Activated naive CD8-positive, alpha-beta T cell treated with anti-CD3 and anti-CD28 coated beads for 36 hours (primary cell): ENCODE measurements at regions not wholly inside any gene's neighbourhood (a gene's known extent, or its start where the extent isn't known, plus 50 kb on each side); places are given as distances from the start of the nearest gene placed in this dataset.

Source experiments
- DNase-seq: peaks from one replicate; pipeline ENCODE4 v3.0.0; 2021
- H3K27ac Mint-ChIP-seq: one replicate; pipeline ENCODE4 v1.8.0; 2022; ENCODE audit warnings: mild to moderate bottlenecking, moderate library complexity, mixed read lengths
- H3K27me3 Mint-ChIP-seq: one replicate; pipeline ENCODE4 v1.8.0; 2022; ENCODE audit warnings: mild to moderate bottlenecking, mixed read lengths
- H3K36me3 Mint-ChIP-seq: one replicate; pipeline ENCODE4 v1.8.0; 2021; ENCODE audit warnings: mild to moderate bottlenecking, mixed read lengths
- H3K4me1 Mint-ChIP-seq: one replicate; pipeline ENCODE4 v1.8.0; 2021; ENCODE audit warnings: mixed read lengths
- H3K4me3 Mint-ChIP-seq: one replicate; pipeline ENCODE4 v1.8.0; 2022; ENCODE audit warnings: mild to moderate bottlenecking, moderate library complexity, mixed read lengths
- H3K9me3 Mint-ChIP-seq: one replicate; pipeline ENCODE4 v1.8.0; 2022; ENCODE audit warnings: mixed read lengths

GRCh38 chr6:144886682-144887081 lies 601.5 kb downstream of the UTRN start:
- Mint-ChIP-seq H3K27ac (no peak overlapping the region), H3K27me3 (no peaks in the 10 kb centered on the region), H3K36me3 (peaks cover 2% of the 10 kb centered on the region), H3K4me1 (no peaks in the 10 kb centered on the region), H3K9me3 (no peaks in the 10 kb centered on the region), H3K4me3 (no peak overlapping the region)
- DNase-seq: no peak

- H3K36me3 Mint-ChIP-seq: peaks cover 2% of the 10 kb centered on the region
- H3K27me3 Mint-ChIP-seq: no peaks in the 10 kb centered on the region
- no peak overlapping the region for H3K27ac Mint-ChIP-seq
- no peaks in the 10 kb centered on the region for H3K9me3 Mint-ChIP-seq
- no peaks in the 10 kb centered on the region for H3K4me1 Mint-ChIP-seq
- DNase-seq: no peak
- no peak overlapping the region for H3K4me3 Mint-ChIP-seq
Observed at GRCh38 chr6:144888621-144889020, 603.5 kb downstream of the UTRN start.

- H3K4me3 Mint-ChIP-seq: no peak overlapping the region
- DNase-seq: no peak
- no peaks in the 10 kb centered on the region for H3K9me3 Mint-ChIP-seq
- H3K27ac Mint-ChIP-seq: no peak overlapping the region
- no peaks in the 10 kb centered on the region for H3K27me3 Mint-ChIP-seq
- H3K36me3 Mint-ChIP-seq: no peaks in the 10 kb centered on the region
- peaks cover 3% of the 10 kb centered on the region for H3K4me1 Mint-ChIP-seq
Observed at GRCh38 chr6:144893680-144894151, 608.6 kb downstream of the UTRN start.

GRCh38 chr6:144894240-144894639 lies 609.1 kb downstream of the UTRN start:
- Mint-ChIP-seq H3K27me3 (no peaks in the 10 kb centered on the region), H3K27ac (no peak overlapping the region), H3K36me3 (no peaks in the 10 kb centered on the region)

GRCh38 chr6:144895313-144896278 lies 610.5 kb downstream of the UTRN start:
- no peaks in the 10 kb centered on the region for H3K27me3 Mint-ChIP-seq
- no peak for DNase-seq
- no peak overlapping the region for H3K27ac Mint-ChIP-seq
- H3K36me3 Mint-ChIP-seq: no peaks in the 10 kb centered on the region
- H3K9me3 Mint-ChIP-seq: no peaks in the 10 kb centered on the region
- H3K4me1 Mint-ChIP-seq: peaks cover 3% of the 10 kb centered on the region
- no peak overlapping the region for H3K4me3 Mint-ChIP-seq

More at GRCh38 chr6:144894240-144894639, 609.1 kb downstream of the UTRN start:
- Mint-ChIP-seq H3K4me1 (peaks cover 3% of the 10 kb centered on the region), H3K4me3 (no peak overlapping the region), H3K9me3 (no peaks in the 10 kb centered on the region)
- DNase-seq: no peak

- Mint-ChIP-seq H3K27ac (no peak overlapping the region), H3K4me3 (no peak overlapping the region), H3K4me1 (peaks cover 3% of the 10 kb centered on the region), H3K9me3 (peaks cover under 1% of the 10 kb centered on the region), H3K36me3 (no peaks in the 10 kb centered on the region), H3K27me3 (no peaks in the 10 kb centered on the region)
- DNase-seq: no peak
Observed at GRCh38 chr6:144896289-144896688, 611.2 kb downstream of the UTRN start.

- H3K4me3 Mint-ChIP-seq: no peak overlapping the region
- peaks cover 3% of the 10 kb centered on the region for H3K4me1 Mint-ChIP-seq
- H3K9me3 Mint-ChIP-seq: peaks cover 3% of the 10 kb centered on the region
- H3K27ac Mint-ChIP-seq: no peak overlapping the region
- no peak for DNase-seq
- no peaks in the 10 kb centered on the region for H3K36me3 Mint-ChIP-seq
- H3K27me3 Mint-ChIP-seq: no peaks in the 10 kb centered on the region
Observed at GRCh38 chr6:144896871-144897270, 611.7 kb downstream of the UTRN start.

GRCh38 chr6:144897441-144897921 lies 612.3 kb downstream of the UTRN start:
- no peaks in the 10 kb centered on the region for H3K36me3 Mint-ChIP-seq
- H3K27ac Mint-ChIP-seq: no peak overlapping the region
- H3K27me3 Mint-ChIP-seq: no peaks in the 10 kb centered on the region
- peaks cover 7% of the 10 kb centered on the region for H3K9me3 Mint-ChIP-seq
- peaks cover 3% of the 10 kb centered on the region for H3K4me1 Mint-ChIP-seq
- DNase-seq: no peak
- H3K4me3 Mint-ChIP-seq: no peak overlapping the region

- Mint-ChIP-seq H3K27ac (no peak overlapping the region), H3K4me3 (no peak overlapping the region), H3K9me3 (peaks cover 13% of the 10 kb centered on the region), H3K27me3 (no peaks in the 10 kb centered on the region), H3K4me1 (peaks cover 3% of the 10 kb centered on the region), H3K36me3 (peaks cover 2% of the 10 kb centered on the region)
- DNase-seq: no peak
Observed at GRCh38 chr6:144898052-144898689, 613.0 kb downstream of the UTRN start.

- H3K27ac Mint-ChIP-seq: no peak overlapping the region
- no peaks in the 10 kb centered on the region for H3K27me3 Mint-ChIP-seq
- peaks cover 13% of the 10 kb centered on the region for H3K9me3 Mint-ChIP-seq
- peaks cover 3% of the 10 kb centered on the region for H3K4me1 Mint-ChIP-seq
- H3K4me3 Mint-ChIP-seq: no peak overlapping the region
- DNase-seq: no peak
- H3K36me3 Mint-ChIP-seq: peaks cover 2% of the 10 kb centered on the region
Observed at GRCh38 chr6:144898741-144899140, 613.6 kb downstream of the UTRN start.

GRCh38 chr6:144899161-144899560 lies 614.0 kb downstream of the UTRN start:
- Mint-ChIP-seq H3K4me1 (peaks cover 3% of the 10 kb centered on the region), H3K9me3 (peaks cover 13% of the 10 kb centered on the region), H3K27ac (no peak overlapping the region)

GRCh38 chr6:144901412-144901811 lies 616.3 kb downstream of the UTRN start:
- DNase-seq: no peak
- Mint-ChIP-seq H3K36me3 (peaks cover 2% of the 10 kb centered on the region), H3K4me3 (no peak overlapping the region), H3K27ac (no peak overlapping the region), H3K27me3 (peaks cover 2% of the 10 kb centered on the region), H3K4me1 (peaks cover 3% of the 10 kb centered on the region), H3K9me3 (peaks cover 13% of the 10 kb centered on the region)

More at GRCh38 chr6:144899161-144899560, 614.0 kb downstream of the UTRN start:
- H3K4me3 Mint-ChIP-seq: no peak overlapping the region
- peaks cover 2% of the 10 kb centered on the region for H3K36me3 Mint-ChIP-seq
- DNase-seq: no peak
- no peaks in the 10 kb centered on the region for H3K27me3 Mint-ChIP-seq

GRCh38 chr6:144908004-144908403 lies 622.9 kb downstream of the UTRN start:
- peaks cover 6% of the 10 kb centered on the region for H3K4me1 Mint-ChIP-seq
- peaks cover 11% of the 10 kb centered on the region for H3K27me3 Mint-ChIP-seq
- H3K36me3 Mint-ChIP-seq: no peaks in the 10 kb centered on the region
- H3K4me3 Mint-ChIP-seq: no peak overlapping the region
- H3K27ac Mint-ChIP-seq: no peak overlapping the region
- no peak for DNase-seq
- H3K9me3 Mint-ChIP-seq: peaks cover 2% of the 10 kb centered on the region

- H3K4me3 Mint-ChIP-seq: no peak overlapping the region
- no peaks in the 10 kb centered on the region for H3K36me3 Mint-ChIP-seq
- no peak overlapping the region for H3K27ac Mint-ChIP-seq
- no peak for DNase-seq
- H3K4me1 Mint-ChIP-seq: peaks cover 6% of the 10 kb centered on the region
- H3K27me3 Mint-ChIP-seq: peaks cover 11% of the 10 kb centered on the region
- no peaks in the 10 kb centered on the region for H3K9me3 Mint-ChIP-seq
Observed at GRCh38 chr6:144909753-144910285, 624.7 kb downstream of the UTRN start.

- no peaks in the 10 kb centered on the region for H3K36me3 Mint-ChIP-seq
Observed at GRCh38 chr6:144911322-144911721, 626.2 kb downstream of the UTRN start.

More at GRCh38 chr6:144911322-144911721, 626.2 kb downstream of the UTRN start:
- DNase-seq: no peak
- Mint-ChIP-seq H3K27me3 (peaks cover 20% of the 10 kb centered on the region), H3K27ac (no peak overlapping the region), H3K9me3 (no peaks in the 10 kb centered on the region), H3K4me1 (peaks cover 6% of the 10 kb centered on the region), H3K4me3 (no peak overlapping the region)
